ENCODE measurements at regions not wholly inside any gene's neighbourhood (a gene's known extent, or its start where the extent isn't known, plus 50 kb on each side); places are given as distances from the start of the nearest gene placed in this dataset.

- no peak for DNase-seq (ENCODE audit: low read depth)
- H3K4me3 ChIP-seq (ENCODE audit: low read depth, low read length), result no peak overlapping the region
- TF ChIP-seq, protein P1, sequence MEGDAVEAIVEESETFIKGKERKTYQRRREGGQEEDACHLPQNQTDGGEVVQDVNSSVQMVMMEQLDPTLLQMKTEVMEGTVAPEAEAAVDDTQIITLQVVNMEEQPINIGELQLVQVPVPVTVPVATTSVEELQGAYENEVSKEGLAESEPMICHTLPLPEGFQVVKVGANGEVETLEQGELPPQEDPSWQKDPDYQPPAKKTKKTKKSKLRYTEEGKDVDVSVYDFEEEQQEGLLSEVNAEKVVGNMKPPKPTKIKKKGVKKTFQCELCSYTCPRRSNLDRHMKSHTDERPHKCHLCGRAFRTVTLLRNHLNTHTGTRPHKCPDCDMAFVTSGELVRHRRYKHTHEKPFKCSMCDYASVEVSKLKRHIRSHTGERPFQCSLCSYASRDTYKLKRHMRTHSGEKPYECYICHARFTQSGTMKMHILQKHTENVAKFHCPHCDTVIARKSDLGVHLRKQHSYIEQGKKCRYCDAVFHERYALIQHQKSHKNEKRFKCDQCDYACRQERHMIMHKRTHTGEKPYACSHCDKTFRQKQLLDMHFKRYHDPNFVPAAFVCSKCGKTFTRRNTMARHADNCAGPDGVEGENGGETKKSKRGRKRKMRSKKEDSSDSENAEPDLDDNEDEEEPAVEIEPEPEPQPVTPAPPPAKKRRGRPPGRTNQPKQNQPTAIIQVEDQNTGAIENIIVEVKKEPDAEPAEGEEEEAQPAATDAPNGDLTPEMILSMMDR (IDR thresholded peaks at IDR 0.05; ENCODE audit: low read depth, low read length, missing control alignments), result no peak
These were observed 867.1 kb downstream of the UQCRFS1 start for GRCh38 chr19:28345811-28346210.

DNA sequence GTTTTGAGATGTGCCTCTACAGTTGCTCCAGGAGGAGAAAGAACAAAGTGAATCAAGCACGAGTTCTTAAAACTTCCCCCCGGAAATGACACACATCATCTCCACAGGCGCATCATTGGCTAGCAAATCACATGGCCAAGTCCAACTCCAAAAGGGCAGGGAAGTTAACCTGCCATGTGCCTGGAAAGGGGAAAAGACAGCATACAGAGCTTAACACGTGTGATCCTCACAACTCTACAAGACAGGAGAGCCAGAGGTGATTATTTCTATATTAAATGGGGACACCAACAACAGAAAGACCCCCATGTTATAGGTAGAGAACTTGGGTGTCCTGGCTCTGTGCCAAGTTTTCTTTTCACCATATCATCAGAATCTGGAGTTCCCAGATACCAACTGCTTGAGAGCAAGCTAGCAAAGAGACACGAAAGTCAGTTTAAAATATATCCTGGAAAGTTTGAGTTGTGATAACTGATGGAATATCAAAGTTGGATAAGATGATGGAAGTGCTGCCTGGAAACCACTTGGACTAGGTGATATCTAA is 871.1 kb downstream of the UQCRFS1 start:
- DNase-seq (ENCODE audit: low read depth), result no peak
- TF ChIP-seq, protein P1 (IDR thresholded peaks at IDR 0.05; ENCODE audit: low read depth, low read length, missing control alignments), result no peak

DNA sequence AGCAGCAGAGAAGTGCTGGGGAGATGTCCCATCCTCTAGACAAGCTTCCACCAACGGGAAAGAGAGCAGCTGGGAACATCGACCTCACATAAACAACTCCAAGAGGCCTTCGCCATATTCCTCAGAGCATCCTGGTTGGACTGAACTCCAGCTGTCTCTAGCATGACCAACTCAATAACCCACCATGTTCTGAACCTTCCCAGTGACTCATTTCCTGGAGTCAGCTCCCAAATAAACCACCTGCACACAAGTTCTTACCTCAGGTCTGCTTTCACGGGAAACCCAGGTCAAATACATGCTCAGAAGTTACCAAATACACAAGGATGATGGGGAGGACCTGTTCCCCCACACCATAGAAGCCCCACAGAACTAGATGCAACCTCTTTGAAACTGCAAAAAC is 878.5 kb downstream of the UQCRFS1 start:
- TF ChIP-seq, protein P1 (IDR thresholded peaks at IDR 0.05; ENCODE audit: low read depth, low read length, missing control alignments), result no peak
- no peak overlapping the region for H3K4me3 ChIP-seq (ENCODE audit: low read depth, low read length)
- DNase-seq (ENCODE audit: low read depth), result no peak

More for the DNA sequence above, 871.1 kb downstream of the UQCRFS1 start:
- H3K4me3 ChIP-seq (ENCODE audit: low read depth, low read length), result no peak overlapping the region

- DNase-seq (ENCODE audit: low read depth), result no peak
- H3K4me3 ChIP-seq (ENCODE audit: low read depth, low read length), result no peak overlapping the region
- TF ChIP-seq, protein P1 (IDR thresholded peaks at IDR 0.05; ENCODE audit: low read depth, low read length, missing control alignments), result no peak
These were observed 879.0 kb downstream of the UQCRFS1 start for GRCh38 chr19:28333909-28334308.

GRCh38 chr19:28332886-28333285 is 880.1 kb downstream of the UQCRFS1 start:
- H3K4me3 ChIP-seq (ENCODE audit: low read depth, low read length), result no peak overlapping the region
- TF ChIP-seq, protein P1 (IDR thresholded peaks at IDR 0.05; ENCODE audit: low read depth, low read length, missing control alignments), result no peak
- DNase-seq (ENCODE audit: low read depth), result no peak

GRCh38 chr19:28332351-28332750 is 880.6 kb downstream of the UQCRFS1 start:
- H3K4me3 ChIP-seq (ENCODE audit: low read depth, low read length), result no peak overlapping the region
- TF ChIP-seq, protein P1 (IDR thresholded peaks at IDR 0.05; ENCODE audit: low read depth, low read length, missing control alignments), result no peak
- no peak for DNase-seq (ENCODE audit: low read depth)

DNA sequence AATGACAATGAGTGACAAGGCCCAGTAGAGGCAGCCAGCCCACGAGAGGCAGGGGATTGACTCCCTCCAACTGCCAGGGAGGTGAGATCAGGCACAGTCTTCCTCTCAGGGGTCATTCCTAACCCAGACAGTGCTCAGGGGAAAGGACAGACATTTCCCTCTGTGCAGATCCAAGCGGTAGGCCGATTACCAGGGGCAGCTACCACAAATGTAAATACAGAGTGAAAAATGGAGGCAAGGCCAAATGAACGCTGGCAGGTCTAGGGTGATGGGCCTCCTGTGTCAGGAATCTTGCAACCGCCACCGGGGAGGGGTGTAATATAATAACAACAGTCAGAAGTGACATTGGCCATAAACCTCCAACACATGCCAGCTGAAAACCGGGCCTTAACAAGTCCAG is 881.4 kb downstream of the UQCRFS1 start:
- no peak for DNase-seq (ENCODE audit: low read depth)
- TF ChIP-seq, protein P1 (IDR thresholded peaks at IDR 0.05; ENCODE audit: low read depth, low read length, missing control alignments), result no peak
- H3K4me3 ChIP-seq (ENCODE audit: low read depth, low read length), result no peak overlapping the region
